ENCODE measurements at regions not wholly inside any gene's neighbourhood (a gene's known extent, or its start where the extent isn't known, plus 50 kb on each side); places are given as distances from the start of the nearest gene placed in this dataset.

- Histone ChIP-seq H3K4me1 (ENCODE audit: control insufficient read depth in 4 of 4, insufficient read depth in 4 of 4, low read length in 3 of 4) (no peaks in the 10 kb centered on the region), H3K27ac (ENCODE audit: low read depth in 1 of 2, low read length in 2 of 2) (no peak overlapping the region)
- DNase-seq (ENCODE audit: low spot score), result no peak
These were observed 70.6 kb upstream of the KLF7 start for GRCh38 chr2:207236156-207236935.

More at GRCh38 chr2:207236156-207236935, 70.6 kb upstream of the KLF7 start:
- TF ChIP-seq GABPA (IDR thresholded peaks at IDR 0.05 in 1 of 2, conservative IDR thresholded peaks at IDR 0.05 in 1 of 2) (no peak), CTCF (IDR thresholded peaks at IDR 0.05; ENCODE audit: low read depth, low read length, missing input control) (no peak), ZBTB33 (IDR thresholded peaks at IDR 0.05) (no peak), FOXA2 (IDR thresholded peaks at IDR 0.05) (no peak), MAX (IDR thresholded peaks at IDR 0.05) (no peak), REST (IDR thresholded peaks at IDR 0.05) (no peak), YY1 (IDR thresholded peaks at IDR 0.05) (no peak)
- 90% methylated on average over 2 of the region's 2 CpGs for WGBS
- no peak overlapping the region for H3K9ac ChIP-seq (ENCODE audit: low read depth in 1 of 2, low read length in 2 of 2)
- no peaks in the 10 kb centered on the region for H3K27me3 ChIP-seq (ENCODE audit: control insufficient read depth in 4 of 4, insufficient read depth in 4 of 4, low read length in 3 of 4)
- no peak overlapping the region for H3K4me3 ChIP-seq (ENCODE audit: low read depth in 1 of 3, low read length in 3 of 3)
- no peaks in the 10 kb centered on the region for H3K36me3 ChIP-seq (ENCODE audit: control insufficient read depth in 4 of 4, insufficient read depth in 3 of 4, low read depth in 1 of 4, low read length in 3 of 4)
- no peaks in the 10 kb centered on the region for H3K9me3 ChIP-seq (ENCODE audit: control insufficient read depth in 4 of 4, low read length in 3 of 4)

Data from liver (tissue), 8 donors.